HEK293 (cell line): ENCODE measurements at regions not wholly inside any gene's neighbourhood (a gene's known extent, or its start where the extent isn't known, plus 50 kb on each side); places are given as distances from the start of the nearest gene placed in this dataset.

Source experiments
- SALL2 ChIP-seq: fragments of 450-650 bp; formaldehyde crosslinking; IDR thresholded peaks from 2 replicates; pipeline ENCODE4 v1.5.0; 2017; ENCODE audit warnings: missing biosample characterization, mild to moderate bottlenecking, missing genetic modification characterization, borderline replicate concordance
- SP2 ChIP-seq: fragments of 450-650 bp; formaldehyde crosslinking; IDR thresholded peaks from 2 replicates; pipeline ENCODE4 v1.5.1; 2016; ENCODE audit warnings: missing biosample characterization, missing genetic modification characterization
- TCF7L2 ChIP-seq: IDR thresholded peaks from 2 replicates; pipeline ENCODE4 v1.6.1; 2011; ENCODE audit warnings: low read depth, mild to moderate bottlenecking, inconsistent platforms, low read length, moderate library complexity, borderline replicate concordance
- ZNF155 ChIP-seq: fragments of 450-650 bp; formaldehyde crosslinking; IDR thresholded peaks from 2 replicates; pipeline ENCODE4 v1.5.1; 2016; ENCODE audit warnings: missing biosample characterization, missing genetic modification characterization
- ZNF239 ChIP-seq: fragments of 450-650 bp; formaldehyde crosslinking; IDR thresholded peaks from 2 replicates; pipeline ENCODE4 v1.5.1; 2016; ENCODE audit warnings: missing biosample characterization, missing genetic modification characterization
- ZNF777 ChIP-seq: fragments of 450-650 bp; formaldehyde crosslinking; IDR thresholded peaks from 2 replicates; pipeline ENCODE4 v1.5.1; 2017; ENCODE audit warnings: missing biosample characterization, missing genetic modification characterization, borderline replicate concordance
- ZNF792 ChIP-seq: fragments of 450-650 bp; formaldehyde crosslinking; IDR thresholded peaks from 2 replicates; pipeline ENCODE4 v1.5.1; 2016; ENCODE audit warnings: missing biosample characterization, missing genetic modification characterization
- TF ChIP-seq, protein P1 (sequence below): fragments of 450-650 bp; formaldehyde crosslinking; IDR thresholded peaks from 2 replicates; pipeline ENCODE4 v1.5.1; 2017; ENCODE audit warnings: missing biosample characterization, mild to moderate bottlenecking, missing genetic modification characterization, moderate library complexity
- TF ChIP-seq, protein P2 (sequence below): fragments of 450-650 bp; formaldehyde crosslinking; IDR thresholded peaks from 2 replicates; pipeline ENCODE4 v1.5.1; 2016; ENCODE audit warnings: missing biosample characterization, missing genetic modification characterization
- TF ChIP-seq, protein P3 (sequence below): fragments of 450-650 bp; formaldehyde crosslinking; IDR thresholded peaks from 2 replicates; pipeline ENCODE4 v1.5.1; 2016; ENCODE audit warnings: missing biosample characterization, missing genetic modification characterization
- TF ChIP-seq, protein P4 (sequence below): fragments of 450-650 bp; formaldehyde crosslinking; IDR thresholded peaks from 2 replicates; pipeline ENCODE4 v1.5.1; 2017; ENCODE audit warnings: missing biosample characterization, missing genetic modification characterization

DNA sequence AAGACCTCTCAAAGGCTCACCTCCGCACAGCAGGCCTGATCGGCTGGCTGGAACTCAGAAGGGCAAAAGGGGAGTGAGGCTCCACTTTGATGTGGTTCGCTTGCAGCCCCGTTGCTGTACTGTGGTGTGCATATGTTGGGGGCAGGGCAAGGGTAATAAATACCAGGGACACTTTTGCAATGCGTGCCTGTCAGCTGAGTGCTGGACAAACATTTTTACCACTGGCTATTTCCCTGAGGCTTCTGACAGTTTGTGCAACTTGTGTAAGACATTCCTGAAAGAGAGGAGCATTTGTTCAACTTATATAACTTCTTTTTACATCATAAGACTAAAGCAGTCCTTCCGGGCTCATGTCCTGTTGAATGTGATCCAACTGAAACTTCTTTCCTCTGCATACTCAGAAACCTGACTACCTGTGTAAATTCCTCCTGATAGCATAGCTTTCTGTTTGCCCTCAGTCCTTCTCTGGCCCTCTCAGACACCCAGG, 82.3 kb downstream of the SPRY1 start:
- TF ChIP-seq ZNF239 = no peak
- TF ChIP-seq, protein P1, sequence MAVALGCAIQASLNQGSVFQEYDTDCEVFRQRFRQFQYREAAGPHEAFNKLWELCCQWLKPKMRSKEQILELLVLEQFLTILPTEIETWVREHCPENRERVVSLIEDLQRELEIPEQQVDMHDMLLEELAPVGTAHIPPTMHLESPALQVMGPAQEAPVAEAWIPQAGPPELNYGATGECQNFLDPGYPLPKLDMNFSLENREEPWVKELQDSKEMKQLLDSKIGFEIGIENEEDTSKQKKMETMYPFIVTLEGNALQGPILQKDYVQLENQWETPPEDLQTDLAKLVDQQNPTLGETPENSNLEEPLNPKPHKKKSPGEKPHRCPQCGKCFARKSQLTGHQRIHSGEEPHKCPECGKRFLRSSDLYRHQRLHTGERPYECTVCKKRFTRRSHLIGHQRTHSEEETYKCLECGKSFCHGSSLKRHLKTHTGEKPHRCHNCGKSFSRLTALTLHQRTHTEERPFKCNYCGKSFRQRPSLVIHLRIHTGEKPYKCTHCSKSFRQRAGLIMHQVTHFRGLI (tag by site-specific recombination) = no peak
- no peak for TF ChIP-seq ZNF777 (tag by site-specific recombination)
- no peak for TF ChIP-seq SALL2 (tag by site-specific recombination)
- TF ChIP-seq ZNF792 (tag by site-specific recombination) = no peak
- TF ChIP-seq, protein P2, sequence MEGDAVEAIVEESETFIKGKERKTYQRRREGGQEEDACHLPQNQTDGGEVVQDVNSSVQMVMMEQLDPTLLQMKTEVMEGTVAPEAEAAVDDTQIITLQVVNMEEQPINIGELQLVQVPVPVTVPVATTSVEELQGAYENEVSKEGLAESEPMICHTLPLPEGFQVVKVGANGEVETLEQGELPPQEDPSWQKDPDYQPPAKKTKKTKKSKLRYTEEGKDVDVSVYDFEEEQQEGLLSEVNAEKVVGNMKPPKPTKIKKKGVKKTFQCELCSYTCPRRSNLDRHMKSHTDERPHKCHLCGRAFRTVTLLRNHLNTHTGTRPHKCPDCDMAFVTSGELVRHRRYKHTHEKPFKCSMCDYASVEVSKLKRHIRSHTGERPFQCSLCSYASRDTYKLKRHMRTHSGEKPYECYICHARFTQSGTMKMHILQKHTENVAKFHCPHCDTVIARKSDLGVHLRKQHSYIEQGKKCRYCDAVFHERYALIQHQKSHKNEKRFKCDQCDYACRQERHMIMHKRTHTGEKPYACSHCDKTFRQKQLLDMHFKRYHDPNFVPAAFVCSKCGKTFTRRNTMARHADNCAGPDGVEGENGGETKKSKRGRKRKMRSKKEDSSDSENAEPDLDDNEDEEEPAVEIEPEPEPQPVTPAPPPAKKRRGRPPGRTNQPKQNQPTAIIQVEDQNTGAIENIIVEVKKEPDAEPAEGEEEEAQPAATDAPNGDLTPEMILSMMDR (tag by site-specific recombination) = no peak
- TF ChIP-seq TCF7L2 = peak; percentile 68
- no peak for TF ChIP-seq SP2 (tag by site-specific recombination)
- TF ChIP-seq, protein P3, sequence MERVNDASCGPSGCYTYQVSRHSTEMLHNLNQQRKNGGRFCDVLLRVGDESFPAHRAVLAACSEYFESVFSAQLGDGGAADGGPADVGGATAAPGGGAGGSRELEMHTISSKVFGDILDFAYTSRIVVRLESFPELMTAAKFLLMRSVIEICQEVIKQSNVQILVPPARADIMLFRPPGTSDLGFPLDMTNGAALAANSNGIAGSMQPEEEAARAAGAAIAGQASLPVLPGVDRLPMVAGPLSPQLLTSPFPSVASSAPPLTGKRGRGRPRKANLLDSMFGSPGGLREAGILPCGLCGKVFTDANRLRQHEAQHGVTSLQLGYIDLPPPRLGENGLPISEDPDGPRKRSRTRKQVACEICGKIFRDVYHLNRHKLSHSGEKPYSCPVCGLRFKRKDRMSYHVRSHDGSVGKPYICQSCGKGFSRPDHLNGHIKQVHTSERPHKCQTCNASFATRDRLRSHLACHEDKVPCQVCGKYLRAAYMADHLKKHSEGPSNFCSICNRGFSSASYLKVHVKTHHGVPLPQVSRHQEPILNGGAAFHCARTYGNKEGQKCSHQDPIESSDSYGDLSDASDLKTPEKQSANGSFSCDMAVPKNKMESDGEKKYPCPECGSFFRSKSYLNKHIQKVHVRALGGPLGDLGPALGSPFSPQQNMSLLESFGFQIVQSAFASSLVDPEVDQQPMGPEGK = no peak
- TF ChIP-seq, protein P4, sequence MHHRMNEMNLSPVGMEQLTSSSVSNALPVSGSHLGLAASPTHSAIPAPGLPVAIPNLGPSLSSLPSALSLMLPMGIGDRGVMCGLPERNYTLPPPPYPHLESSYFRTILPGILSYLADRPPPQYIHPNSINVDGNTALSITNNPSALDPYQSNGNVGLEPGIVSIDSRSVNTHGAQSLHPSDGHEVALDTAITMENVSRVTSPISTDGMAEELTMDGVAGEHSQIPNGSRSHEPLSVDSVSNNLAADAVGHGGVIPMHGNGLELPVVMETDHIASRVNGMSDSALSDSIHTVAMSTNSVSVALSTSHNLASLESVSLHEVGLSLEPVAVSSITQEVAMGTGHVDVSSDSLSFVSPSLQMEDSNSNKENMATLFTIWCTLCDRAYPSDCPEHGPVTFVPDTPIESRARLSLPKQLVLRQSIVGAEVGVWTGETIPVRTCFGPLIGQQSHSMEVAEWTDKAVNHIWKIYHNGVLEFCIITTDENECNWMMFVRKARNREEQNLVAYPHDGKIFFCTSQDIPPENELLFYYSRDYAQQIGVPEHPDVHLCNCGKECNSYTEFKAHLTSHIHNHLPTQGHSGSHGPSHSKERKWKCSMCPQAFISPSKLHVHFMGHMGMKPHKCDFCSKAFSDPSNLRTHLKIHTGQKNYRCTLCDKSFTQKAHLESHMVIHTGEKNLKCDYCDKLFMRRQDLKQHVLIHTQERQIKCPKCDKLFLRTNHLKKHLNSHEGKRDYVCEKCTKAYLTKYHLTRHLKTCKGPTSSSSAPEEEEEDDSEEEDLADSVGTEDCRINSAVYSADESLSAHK (tag by site-specific recombination) = no peak
- TF ChIP-seq ZNF155 = no peak
